GM18951 (cell line): ENCODE measurements at regions not wholly inside any gene's neighbourhood (a gene's known extent, or its start where the extent isn't known, plus 50 kb on each side); places are given as distances from the start of the nearest gene placed in this dataset.
"Not testable (repeated sequence)": the region's sequence is repeated elsewhere in the genome, so short reads cannot be mapped to it uniquely, and the experiment has no call there.

Source experiments
- POLR2A ChIP-seq: IDR thresholded peaks from 4 replicates; pipeline ENCODE4 v1.6.1; 2011; ENCODE audit warnings: mild to moderate bottlenecking; ENCODE audit not compliant: insufficient read length, insufficient read depth; ENCODE audit errors: extremely low read depth
- in situ Hi-C: fragments of 300-500 bp; cut with MboI; formaldehyde crosslinking; loops from one replicate; pipeline ENCODE4 v1.12.0; 2022; ENCODE audit warnings: low sequenced_read_pairs, mixed read lengths, inconsistent platforms; ENCODE audit not compliant: unreplicated experiment

- TF ChIP-seq POLR2A = no peak
- in situ Hi-C loops = no loop called here
Observed at GRCh38 chr6:56804996-56805395, 149.9 kb upstream of the BEND6 start.

GRCh38 chr6:56803594-56803993 lies 151.3 kb upstream of the BEND6 start:
- TF ChIP-seq POLR2A = no peak
- in situ Hi-C loops = no loop called here

DNA sequence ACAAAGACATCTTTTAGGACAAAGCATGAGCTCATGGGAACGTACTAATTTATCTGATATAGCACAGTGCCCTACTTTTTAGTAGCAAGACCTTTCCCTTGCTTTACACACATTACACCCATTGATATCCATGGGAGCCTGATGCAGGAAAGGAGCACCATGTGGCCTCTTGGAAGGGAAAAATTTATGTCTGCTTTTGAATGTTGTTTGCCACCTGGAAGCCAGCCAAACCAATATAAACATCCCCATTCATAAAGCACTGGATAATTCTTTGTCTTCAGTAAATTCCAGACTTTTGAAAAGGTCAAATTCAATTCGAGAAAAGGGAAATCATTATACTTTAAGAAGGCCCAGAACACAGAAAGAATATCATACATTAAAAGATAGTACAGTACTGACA lies 152.3 kb upstream of the BEND6 start:
- TF ChIP-seq POLR2A = no peak
- in situ Hi-C loops = no loop called here

DNA sequence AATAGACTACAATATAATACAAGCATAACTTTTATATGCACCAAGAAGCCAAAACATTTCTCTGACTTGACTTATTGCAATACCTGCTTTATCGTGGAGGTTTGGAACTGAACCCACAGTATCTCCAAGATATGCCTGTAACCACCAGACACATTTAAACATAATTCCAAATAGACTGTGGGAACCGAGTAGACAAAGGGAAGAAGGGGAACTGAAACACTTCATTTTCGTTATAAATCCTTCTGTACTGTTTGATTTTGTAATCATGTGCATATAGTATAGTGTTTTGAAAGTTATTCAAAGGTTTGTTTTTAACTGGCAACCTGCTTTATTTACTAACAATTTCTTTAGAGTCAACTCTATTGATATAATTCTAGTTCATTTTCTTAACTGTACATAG lies 154.9 kb upstream of the BEND6 start:
- in situ Hi-C loops = no loop called here
- no peak for TF ChIP-seq POLR2A

DNA sequence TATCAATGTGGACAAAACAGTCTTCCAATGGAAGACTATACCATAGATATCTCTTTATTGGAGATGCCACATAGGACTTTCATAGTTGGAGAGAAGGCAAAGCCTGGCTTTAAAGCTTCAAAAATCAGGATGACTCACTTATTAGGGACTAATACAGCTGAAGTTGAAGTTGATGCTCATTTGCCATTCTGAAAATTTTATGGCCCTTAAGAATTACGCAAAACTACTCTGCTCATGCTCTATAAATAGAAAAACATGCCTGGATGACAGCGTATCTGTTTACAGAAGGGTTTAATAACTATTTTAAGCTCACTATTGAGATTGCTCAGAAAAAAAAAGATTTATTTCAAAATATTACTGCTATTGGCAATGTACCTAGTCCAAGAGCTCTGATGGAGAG lies 155.5 kb upstream of the DST start:
- TF ChIP-seq POLR2A = no peak
- in situ Hi-C loops = no loop called here

DNA sequence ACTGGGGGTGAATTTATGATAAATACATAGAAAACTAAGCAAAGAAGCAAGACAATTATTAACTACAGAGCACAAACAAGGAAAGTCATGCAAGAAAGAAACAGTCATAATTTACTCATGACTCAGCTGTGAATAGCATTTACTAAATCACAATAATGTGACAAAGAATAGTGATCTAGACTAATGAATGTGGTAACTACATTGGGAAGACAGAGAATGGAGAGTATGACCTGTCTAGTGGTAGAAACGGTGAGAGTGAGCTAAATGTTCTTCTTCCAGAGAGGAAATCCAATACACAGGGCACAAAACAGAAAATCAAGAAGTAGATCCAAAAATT lies 153.5 kb upstream of the DST start:
- in situ Hi-C loops = no loop called here
- TF ChIP-seq POLR2A = no peak

- no peak for TF ChIP-seq POLR2A
- in situ Hi-C loops = no loop called here
Observed at GRCh38 chr6:56795466-56796195, 152.9 kb upstream of the DST start.

- in situ Hi-C loops = no loop called here
- no peak for TF ChIP-seq POLR2A
Observed at GRCh38 chr6:56794421-56794820, 151.7 kb upstream of the DST start.

DNA sequence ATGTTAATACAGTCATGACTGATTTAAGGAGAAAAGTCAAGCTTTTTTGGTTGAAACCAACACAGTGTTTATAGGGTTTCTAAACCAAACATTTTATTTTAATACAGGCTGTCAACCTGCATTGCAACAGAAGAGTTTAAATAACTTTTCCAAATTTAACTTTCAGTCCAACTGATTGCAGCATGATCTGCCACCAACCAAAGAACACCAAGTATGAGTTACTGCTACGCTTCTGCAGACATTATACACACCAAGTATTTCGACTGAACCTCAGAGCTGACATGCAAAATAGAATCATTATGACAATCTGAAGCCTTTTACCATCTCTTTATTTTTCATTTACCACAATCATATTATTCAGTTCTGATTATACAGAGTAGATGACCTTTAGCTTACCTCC lies 151.2 kb upstream of the DST start:
- no peak for TF ChIP-seq POLR2A
- in situ Hi-C loops = no loop called here

GRCh38 chr6:56790414-56790813 lies 147.7 kb upstream of the DST start:
- in situ Hi-C loops = no loop called here
- TF ChIP-seq POLR2A = no peak

- no peak for TF ChIP-seq POLR2A
- in situ Hi-C loops = no loop called here
Observed at GRCh38 chr6:56789879-56790278, 147.2 kb upstream of the DST start.

DNA sequence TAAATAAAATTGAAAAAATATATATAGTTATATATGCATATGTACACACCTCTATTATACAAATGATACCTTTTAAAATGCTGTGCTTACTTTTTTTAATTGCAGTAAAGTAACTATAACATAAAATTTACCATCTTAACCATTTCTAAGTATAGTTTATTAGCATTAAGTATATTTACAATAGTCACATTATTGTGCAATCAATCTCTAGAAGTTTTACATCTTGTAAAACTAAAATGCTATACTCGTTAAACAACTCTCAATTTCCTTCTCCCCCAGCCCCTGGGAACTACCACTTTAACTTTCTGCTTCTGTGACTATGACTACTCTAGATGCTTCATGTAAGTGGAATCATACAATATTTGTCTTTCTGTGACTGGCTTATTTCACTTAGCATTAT lies 146.7 kb upstream of the DST start:
- TF ChIP-seq POLR2A = no peak
- in situ Hi-C loops = no loop called here

- in situ Hi-C loops = no loop called here
- no peak for TF ChIP-seq POLR2A
Observed at GRCh38 chr6:56787209-56787608, 144.5 kb upstream of the DST start.

DNA sequence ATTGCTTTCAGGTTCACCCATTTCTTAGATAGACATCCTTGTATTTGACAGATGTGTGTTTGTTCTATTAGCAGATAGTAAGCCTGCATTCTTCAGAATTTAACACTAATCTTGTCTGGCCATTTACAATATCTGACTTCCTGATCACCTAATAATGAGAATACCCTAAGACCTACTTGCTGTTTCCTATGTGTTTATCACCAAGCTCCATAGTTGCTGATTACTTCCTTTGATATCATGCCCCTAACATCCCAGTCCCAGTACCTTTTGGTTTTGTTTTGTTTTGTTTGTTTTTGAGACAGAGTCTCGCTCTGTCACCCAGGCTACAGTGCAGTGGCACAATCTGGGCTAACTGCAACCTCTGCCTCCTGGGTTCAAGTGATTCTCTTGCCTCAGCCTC lies 143.6 kb upstream of the DST start:
- no peak for TF ChIP-seq POLR2A
- in situ Hi-C loops = no loop called here

- in situ Hi-C loops = not testable (repeated sequence)
Observed at GRCh38 chr6:56785536-56785935, 142.8 kb upstream of the DST start.

GRCh38 chr6:56780109-56780508 lies 137.4 kb upstream of the DST start:
- in situ Hi-C loops = not testable (repeated sequence)

- in situ Hi-C loops = not testable (repeated sequence)
Observed at GRCh38 chr6:56778503-56778902, 135.8 kb upstream of the DST start.
